ENCODE measurements at regions not wholly inside any gene's neighbourhood (a gene's known extent, or its start where the extent isn't known, plus 50 kb on each side); places are given as distances from the start of the nearest gene placed in this dataset.

DNA sequence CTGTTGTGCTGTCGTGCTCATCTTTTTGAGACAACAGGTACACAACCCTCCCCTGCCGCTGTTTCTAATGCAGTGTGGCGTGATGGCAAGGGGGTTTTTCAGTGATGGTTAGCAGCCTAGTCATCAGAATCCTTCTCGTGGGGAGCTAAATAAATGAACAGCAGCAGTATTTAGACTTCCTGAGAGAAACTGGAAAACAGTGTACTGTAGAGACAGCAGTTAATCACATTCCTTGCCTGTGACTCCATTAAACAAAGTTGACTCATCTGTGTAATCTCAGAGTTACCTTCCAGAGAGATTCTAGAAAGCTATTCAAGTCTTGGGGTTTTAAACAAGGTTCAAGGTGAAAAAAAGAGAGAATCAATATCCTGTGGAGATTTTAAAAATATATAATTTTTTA, 1753.2 kb upstream of the PCDH7 start:
- H3K56ac ChIP-seq (ENCODE audit: low read length) = no peak overlapping the region
- no peak overlapping the region for H3K18ac ChIP-seq (ENCODE audit: low read length)
- WGBS (ENCODE audit: extremely low coverage, insufficient coverage, low lambda C conversion rate) = no CpG with 5 or more reads among the region's 4 CpGs
- H3K4me2 ChIP-seq (ENCODE audit: low read length) = no peak overlapping the region
- no peak overlapping the region for H3K27ac ChIP-seq (ENCODE audit: low read depth, low read length)
- no peak overlapping the region for H4K8ac ChIP-seq (ENCODE audit: low read depth, low read length)
- no peak overlapping the region for H3K4me3 ChIP-seq (ENCODE audit: low read length)
- H3K4ac ChIP-seq (ENCODE audit: low read depth, low read length) = no peak overlapping the region
- no peak overlapping the region for H2BK120ac ChIP-seq (ENCODE audit: low read depth, low read length)
- no peaks in the 10 kb centered on the region for H3K4me1 ChIP-seq (ENCODE audit: control insufficient read depth, low read depth, low read length)
- no peaks in the 10 kb centered on the region for H3K79me1 ChIP-seq (ENCODE audit: low read length)
- H2AK5ac ChIP-seq (ENCODE audit: low read length) = no peak overlapping the region
- H3K23ac ChIP-seq (ENCODE audit: low read length) = no peak overlapping the region
- DNase-seq = peak; percentile 3
- H3K9ac ChIP-seq (ENCODE audit: low read length) = no peak overlapping the region
- no peaks in the 10 kb centered on the region for H3K27me3 ChIP-seq (ENCODE audit: insufficient read depth, low read length, poor library complexity)
- H2BK15ac ChIP-seq (replicated peaks; ENCODE audit: low read depth) = no peak overlapping the region
- H4K5ac ChIP-seq (ENCODE audit: low read length) = no peak overlapping the region
- H2BK5ac ChIP-seq (ENCODE audit: low read length) = no peak overlapping the region
- H3K36me3 ChIP-seq (ENCODE audit: control insufficient read depth, insufficient read depth, low read length) = no peaks in the 10 kb centered on the region
- no peaks in the 10 kb centered on the region for H3K79me2 ChIP-seq (ENCODE audit: control insufficient read depth, insufficient read depth, low read length)

DNA sequence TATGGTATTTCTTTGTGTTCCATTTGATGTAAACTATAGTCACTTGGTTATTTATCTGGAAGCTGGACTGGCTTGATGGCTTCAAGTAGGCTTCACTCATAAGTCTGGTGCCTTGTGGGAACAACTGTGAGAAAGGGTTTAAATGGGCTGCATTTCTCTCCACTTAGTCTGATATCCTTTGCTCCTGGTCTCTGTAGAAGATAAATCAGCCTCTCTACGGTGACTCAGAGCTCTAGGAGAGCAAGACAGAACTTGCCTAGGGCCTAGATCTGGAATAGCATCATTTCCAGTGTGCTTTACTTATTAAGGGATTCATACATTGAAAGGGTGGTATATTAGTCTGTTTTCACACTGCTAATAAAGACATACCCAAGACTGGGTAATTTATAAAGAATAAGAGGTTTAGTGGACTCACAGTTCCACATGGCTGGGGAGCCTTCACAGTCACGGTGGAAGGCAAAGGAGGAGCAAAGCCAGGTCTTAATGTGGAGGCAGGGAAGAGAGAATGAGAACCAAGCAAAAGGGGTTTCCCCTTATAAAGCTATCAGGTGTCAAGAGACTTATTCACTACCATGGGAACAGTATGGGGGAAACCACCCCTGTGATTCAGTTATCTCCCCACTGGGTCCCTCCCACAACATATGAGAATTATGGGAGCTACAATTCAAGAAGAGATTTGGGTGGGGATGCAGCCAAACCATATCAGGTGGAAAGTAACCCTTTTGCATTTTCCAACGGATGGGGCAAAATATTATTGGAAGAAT, 1746.4 kb upstream of the PCDH7 start:
- DNase-seq = peak; percentile 1
- Histone ChIP-seq H3K27ac (ENCODE audit: low read depth, low read length) (no peak overlapping the region), H3K4me3 (ENCODE audit: low read length) (no peak overlapping the region), H3K9ac (ENCODE audit: low read length) (no peak overlapping the region), H3K4me2 (ENCODE audit: low read length) (no peak overlapping the region), H3K4ac (ENCODE audit: low read depth, low read length) (no peak overlapping the region), H4K5ac (ENCODE audit: low read length) (no peak overlapping the region), H3K36me3 (ENCODE audit: control insufficient read depth, insufficient read depth, low read length) (no peaks in the 10 kb centered on the region), H2BK5ac (ENCODE audit: low read length) (no peak overlapping the region), H3K23ac (ENCODE audit: low read length) (no peak overlapping the region), H3K56ac (ENCODE audit: low read length) (no peak overlapping the region), H3K4me1 (ENCODE audit: control insufficient read depth, low read depth, low read length) (no peaks in the 10 kb centered on the region), H3K18ac (ENCODE audit: low read length) (no peak overlapping the region), H2BK120ac (ENCODE audit: low read depth, low read length) (no peak overlapping the region), H3K79me1 (ENCODE audit: low read length) (no peaks in the 10 kb centered on the region), H4K8ac (ENCODE audit: low read depth, low read length) (no peak overlapping the region), H2AK5ac (ENCODE audit: low read length) (no peak overlapping the region), H3K79me2 (ENCODE audit: control insufficient read depth, insufficient read depth, low read length) (no peaks in the 10 kb centered on the region), H2BK15ac (replicated peaks; ENCODE audit: low read depth) (no peak overlapping the region), H3K27me3 (ENCODE audit: insufficient read depth, low read length, poor library complexity) (no peaks in the 10 kb centered on the region)
- no CpG with 5 or more reads among the region's 3 CpGs for WGBS (ENCODE audit: extremely low coverage, insufficient coverage, low lambda C conversion rate)

DNA sequence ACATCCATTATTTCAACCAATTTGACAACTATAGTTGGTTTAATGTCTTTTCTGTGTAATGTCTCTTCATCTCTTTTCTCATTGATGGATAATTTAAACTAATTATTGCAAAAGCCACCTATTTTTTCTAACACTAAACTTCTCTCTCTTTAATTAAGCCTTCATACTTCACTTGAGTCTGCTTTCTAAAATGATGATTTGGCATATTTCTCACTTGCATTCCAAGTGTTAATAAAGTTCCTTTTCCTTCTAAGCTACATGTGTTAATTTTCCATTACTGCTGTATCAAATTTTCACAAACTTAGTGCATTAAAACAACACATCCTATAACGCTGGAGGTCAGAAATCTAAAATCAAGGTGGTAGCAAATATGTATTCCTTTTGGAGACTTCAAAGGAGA, 1743.8 kb upstream of the PCDH7 start:
- Histone ChIP-seq H3K4me2 (ENCODE audit: low read length) (no peak overlapping the region), H3K36me3 (ENCODE audit: control insufficient read depth, insufficient read depth, low read length) (no peaks in the 10 kb centered on the region), H3K9ac (ENCODE audit: low read length) (no peak overlapping the region), H3K4ac (ENCODE audit: low read depth, low read length) (no peak overlapping the region), H3K56ac (ENCODE audit: low read length) (no peak overlapping the region), H3K27ac (ENCODE audit: low read depth, low read length) (no peak overlapping the region), H3K23ac (ENCODE audit: low read length) (no peak overlapping the region), H2BK5ac (ENCODE audit: low read length) (no peak overlapping the region), H3K79me2 (ENCODE audit: control insufficient read depth, insufficient read depth, low read length) (no peaks in the 10 kb centered on the region), H3K27me3 (ENCODE audit: insufficient read depth, low read length, poor library complexity) (no peaks in the 10 kb centered on the region), H3K4me1 (ENCODE audit: control insufficient read depth, low read depth, low read length) (no peaks in the 10 kb centered on the region), H4K5ac (ENCODE audit: low read length) (no peak overlapping the region), H4K8ac (ENCODE audit: low read depth, low read length) (no peak overlapping the region), H3K18ac (ENCODE audit: low read length) (no peak overlapping the region), H2BK15ac (replicated peaks; ENCODE audit: low read depth) (no peak overlapping the region), H3K4me3 (ENCODE audit: low read length) (no peak overlapping the region), H2AK5ac (ENCODE audit: low read length) (no peak overlapping the region), H2BK120ac (ENCODE audit: low read depth, low read length) (no peak overlapping the region), H3K79me1 (ENCODE audit: low read length) (no peaks in the 10 kb centered on the region)
- no peak for DNase-seq
- WGBS (ENCODE audit: extremely low coverage, insufficient coverage, low lambda C conversion rate) = no CpG with 5 or more reads among the region's 1 CpG

DNA sequence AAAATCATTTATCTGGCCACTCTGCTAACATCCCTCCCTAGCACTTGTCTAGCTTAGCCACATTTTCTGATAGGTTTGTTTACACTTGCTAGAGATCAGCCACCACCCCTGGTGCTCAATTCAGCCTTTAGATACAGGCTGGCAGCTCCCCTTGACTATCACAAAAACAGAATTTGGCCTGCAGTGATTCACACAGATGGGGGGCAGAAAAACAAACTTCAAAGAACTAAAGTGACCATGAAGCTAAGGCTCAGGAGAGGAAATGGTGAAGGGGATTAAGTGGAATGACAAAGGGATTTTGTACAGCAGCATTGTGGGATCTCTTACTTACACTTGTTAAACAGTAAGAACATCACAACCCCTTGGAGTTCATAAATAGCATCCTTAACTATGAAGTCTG, 1718.0 kb upstream of the PCDH7 start:
- DNase-seq = peak; percentile 96
- H3K27ac ChIP-seq (ENCODE audit: low read depth, low read length) = no peak overlapping the region

DNA sequence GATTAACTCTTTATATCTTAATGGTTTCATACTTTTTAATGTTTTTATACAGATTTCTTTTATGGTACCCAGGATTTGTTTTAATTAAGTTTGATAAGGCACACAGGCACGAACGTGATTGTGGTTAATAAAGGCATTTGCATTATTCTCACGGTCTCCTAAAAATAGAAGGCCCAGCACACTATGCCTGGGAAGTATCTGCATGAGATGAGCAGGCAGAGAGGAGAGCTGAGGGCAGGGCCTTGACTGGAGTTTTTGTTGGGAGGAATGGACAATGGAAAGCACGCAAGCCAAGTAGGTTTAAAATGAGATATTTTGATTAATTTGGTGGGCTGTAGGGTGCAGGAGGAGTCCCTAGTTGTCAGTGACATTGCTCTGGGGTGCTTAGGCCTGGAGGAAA, 1714.3 kb upstream of the PCDH7 start:
- no peak overlapping the region for H2AK5ac ChIP-seq (ENCODE audit: low read length)
- no peak overlapping the region for H3K56ac ChIP-seq (ENCODE audit: low read length)
- no peak for DNase-seq
- no peak overlapping the region for H2BK120ac ChIP-seq (ENCODE audit: low read depth, low read length)
- H3K4ac ChIP-seq (ENCODE audit: low read depth, low read length) = no peak overlapping the region
- H3K23ac ChIP-seq (ENCODE audit: low read length) = no peak overlapping the region
- no peak overlapping the region for H3K4me3 ChIP-seq (ENCODE audit: low read length)
- H3K27me3 ChIP-seq (ENCODE audit: insufficient read depth, low read length, poor library complexity) = no peaks in the 10 kb centered on the region
- no peak overlapping the region for H3K27ac ChIP-seq (ENCODE audit: low read depth, low read length)
- no peak overlapping the region for H4K5ac ChIP-seq (ENCODE audit: low read length)
- no peaks in the 10 kb centered on the region for H3K36me3 ChIP-seq (ENCODE audit: control insufficient read depth, insufficient read depth, low read length)
- peak overlapping the region; percentile 23 for H3K18ac ChIP-seq (ENCODE audit: low read length)
- no peaks in the 10 kb centered on the region for H3K4me1 ChIP-seq (ENCODE audit: control insufficient read depth, low read depth, low read length)
- no peak overlapping the region for H4K8ac ChIP-seq (ENCODE audit: low read depth, low read length)
- H2BK5ac ChIP-seq (ENCODE audit: low read length) = no peak overlapping the region
- H3K79me1 ChIP-seq (ENCODE audit: low read length) = no peaks in the 10 kb centered on the region
- no peaks in the 10 kb centered on the region for H3K79me2 ChIP-seq (ENCODE audit: control insufficient read depth, insufficient read depth, low read length)
- no CpG with 5 or more reads among the region's 4 CpGs for WGBS (ENCODE audit: extremely low coverage, insufficient coverage, low lambda C conversion rate)
- no peak overlapping the region for H2BK15ac ChIP-seq (replicated peaks; ENCODE audit: low read depth)
- no peak overlapping the region for H3K9ac ChIP-seq (ENCODE audit: low read length)
- H3K4me2 ChIP-seq (ENCODE audit: low read length) = no peak overlapping the region

More for the DNA sequence above, 1718.0 kb upstream of the PCDH7 start:
- no peak overlapping the region for H3K18ac ChIP-seq (ENCODE audit: low read length)
- no peaks in the 10 kb centered on the region for H3K36me3 ChIP-seq (ENCODE audit: control insufficient read depth, insufficient read depth, low read length)
- no peak overlapping the region for H2AK5ac ChIP-seq (ENCODE audit: low read length)
- H3K4me3 ChIP-seq (ENCODE audit: low read length) = no peak overlapping the region
- H2BK5ac ChIP-seq (ENCODE audit: low read length) = no peak overlapping the region
- H3K79me1 ChIP-seq (ENCODE audit: low read length) = no peaks in the 10 kb centered on the region
- H3K79me2 ChIP-seq (ENCODE audit: control insufficient read depth, insufficient read depth, low read length) = no peaks in the 10 kb centered on the region
- no peak overlapping the region for H3K56ac ChIP-seq (ENCODE audit: low read length)
- H3K4me2 ChIP-seq (ENCODE audit: low read length) = no peak overlapping the region
- no peak overlapping the region for H4K5ac ChIP-seq (ENCODE audit: low read length)
- H2BK120ac ChIP-seq (ENCODE audit: low read depth, low read length) = no peak overlapping the region
- H3K4me1 ChIP-seq (ENCODE audit: control insufficient read depth, low read depth, low read length) = no peaks in the 10 kb centered on the region
- H4K8ac ChIP-seq (ENCODE audit: low read depth, low read length) = no peak overlapping the region
- H3K9ac ChIP-seq (ENCODE audit: low read length) = no peak overlapping the region
- H3K23ac ChIP-seq (ENCODE audit: low read length) = no peak overlapping the region
- no peak overlapping the region for H3K4ac ChIP-seq (ENCODE audit: low read depth, low read length)
- H3K27me3 ChIP-seq (ENCODE audit: insufficient read depth, low read length, poor library complexity) = no peaks in the 10 kb centered on the region
- H2BK15ac ChIP-seq (replicated peaks; ENCODE audit: low read depth) = no peak overlapping the region

DNA sequence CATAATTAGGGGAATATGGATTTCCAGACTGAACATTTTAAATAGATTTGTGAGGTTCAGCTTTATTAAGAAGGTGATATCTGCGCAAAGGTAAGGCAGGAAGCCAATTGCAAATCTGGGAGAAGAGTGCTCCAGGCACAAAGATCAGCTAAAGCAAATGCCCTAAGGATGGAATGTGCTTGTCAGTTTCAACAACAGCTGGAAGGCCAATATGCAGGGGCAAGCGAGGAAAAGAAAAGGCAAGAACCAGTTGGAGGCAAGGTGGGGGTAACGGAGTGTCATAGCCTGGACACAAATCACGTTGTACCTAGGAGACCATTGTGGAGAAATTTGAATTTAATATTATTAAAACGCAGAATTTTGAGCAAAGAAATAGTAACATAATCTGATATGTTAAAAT, 1710.3 kb upstream of the PCDH7 start:
- Histone ChIP-seq H3K79me2 (ENCODE audit: control insufficient read depth, insufficient read depth, low read length) (no peaks in the 10 kb centered on the region), H3K56ac (ENCODE audit: low read length) (no peak overlapping the region), H3K9ac (ENCODE audit: low read length) (no peak overlapping the region), H3K36me3 (ENCODE audit: control insufficient read depth, insufficient read depth, low read length) (no peaks in the 10 kb centered on the region), H3K4me1 (ENCODE audit: control insufficient read depth, low read depth, low read length) (no peaks in the 10 kb centered on the region), H3K4me3 (ENCODE audit: low read length) (no peak overlapping the region), H2AK5ac (ENCODE audit: low read length) (no peak overlapping the region), H3K4ac (ENCODE audit: low read depth, low read length) (no peak overlapping the region), H3K4me2 (ENCODE audit: low read length) (no peak overlapping the region), H3K79me1 (ENCODE audit: low read length) (no peaks in the 10 kb centered on the region), H4K5ac (ENCODE audit: low read length) (no peak overlapping the region), H2BK15ac (replicated peaks; ENCODE audit: low read depth) (no peak overlapping the region), H3K23ac (ENCODE audit: low read length) (no peak overlapping the region), H2BK120ac (ENCODE audit: low read depth, low read length) (no peak overlapping the region), H3K18ac (ENCODE audit: low read length) (no peak overlapping the region), H3K27me3 (ENCODE audit: insufficient read depth, low read length, poor library complexity) (no peaks in the 10 kb centered on the region), H2BK5ac (ENCODE audit: low read length) (no peak overlapping the region), H3K27ac (ENCODE audit: low read depth, low read length) (no peak overlapping the region), H4K8ac (ENCODE audit: low read depth, low read length) (no peak overlapping the region)
- peak; percentile 33 for DNase-seq
- no CpG with 5 or more reads among the region's 5 CpGs for WGBS (ENCODE audit: extremely low coverage, insufficient coverage, low lambda C conversion rate)

All from mesendoderm (in vitro differentiated cells).